PC-9 (cell line): ENCODE measurements at regions not wholly inside any gene's neighbourhood (a gene's known extent, or its start where the extent isn't known, plus 50 kb on each side); places are given as distances from the start of the nearest gene placed in this dataset.

Experiments used
- BruUV-seq: library from RNA; stranded (reverse); fragments of 400-500 nt; replicated peaks from 2 replicates; lab custom pipeline; 2021; lab: Mats Ljungman, UMichigan
- CTCF ChIA-PET: fragments of 300-600 bp; sonication (Branson Sonifier 250); formaldehyde crosslinking; loops from one replicate; lab custom pipeline; 2022; ENCODE audit warnings: antibody characterized with exemption; lab: Charles Lee
- POLR2A ChIA-PET: fragments of 300-600 bp; sonication (Branson Sonifier 250); formaldehyde crosslinking; loops from one replicate; lab custom pipeline; 2022; ENCODE audit warnings: antibody characterized with exemption; ENCODE audit not compliant: unreplicated experiment; lab: Charles Lee
- DNase-seq, 2 experiments: peaks; one replicate each; pipeline versions ENCODE4 v3.0.0 to v3.0.0-alpha.2; 2015 to 2022; ENCODE audit warnings: mixed read lengths in 1 of 2
- H2AFZ ChIP-seq: fragments of 200-600 bp; sonication (generic); 2 replicates; pipeline ENCODE4 v1.8.1; 2017; ENCODE audit warnings: antibody characterized with exemption
- H3F3A ChIP-seq: fragments of 200-600 bp; sonication (generic); 2 replicates; pipeline ENCODE4 v1.8.1; 2017; ENCODE audit warnings: antibody characterized with exemption, mild to moderate bottlenecking, low read depth; ENCODE audit not compliant: insufficient read depth
- H3K27ac ChIP-seq: fragments of 200-600 bp; sonication (generic); 2 replicates; pipeline ENCODE4 v1.6.1; 2016; ENCODE audit warnings: mixed run types
- H3K27me3 ChIP-seq: fragments of 200-600 bp; sonication (generic); 2 replicates; pipeline ENCODE4 v1.6.1; 2016; ENCODE audit warnings: low read depth, mixed run types; ENCODE audit not compliant: insufficient read depth
- H3K36me3 ChIP-seq: fragments of 200-600 bp; sonication (generic); 2 replicates; pipeline ENCODE4 v1.6.1; 2016; ENCODE audit warnings: low read depth, mixed run types
- H3K4me1 ChIP-seq: fragments of 200-600 bp; sonication (generic); replicated peaks from 2 replicates; pipeline ENCODE4 v1.6.1; 2016; ENCODE audit warnings: mixed run types; ENCODE audit not compliant: insufficient read depth
- H3K4me2 ChIP-seq: fragments of 200-600 bp; sonication (generic); 2 replicates; pipeline ENCODE4 v1.6.1; 2017; ENCODE audit warnings: mixed run types
- H3K4me3 ChIP-seq: fragments of 200-600 bp; sonication (generic); 2 replicates; pipeline ENCODE4 v1.6.1; 2016; ENCODE audit warnings: mixed run types
- H3K79me2 ChIP-seq: fragments of 200-600 bp; sonication (generic); 2 replicates; pipeline ENCODE4 v1.6.1; 2017; ENCODE audit warnings: low read depth, mixed run types
- H3K9me2 ChIP-seq: fragments of 200-600 bp; sonication (generic); 2 replicates; pipeline ENCODE4 v1.8.1; 2017; ENCODE audit warnings: mild to moderate bottlenecking; ENCODE audit not compliant: insufficient read depth
- H3K9me3 ChIP-seq: fragments of 200-600 bp; sonication (generic); 2 replicates; pipeline ENCODE4 v1.8.1; 2016; ENCODE audit warnings: low read depth; ENCODE audit not compliant: insufficient read depth
- H4K20me1 ChIP-seq: fragments of 200-600 bp; sonication (generic); 2 replicates; pipeline ENCODE4 v1.8.1; 2017; ENCODE audit not compliant: insufficient read depth
- CTCF ChIP-seq: fragments of 200-600 bp; sonication (generic); conservative IDR thresholded peaks from 2 replicates; pipeline ENCODE4 v1.6.1; 2017; ENCODE audit warnings: mixed run types, antibody characterized with exemption, mild to moderate bottlenecking, moderate library complexity
- EZH2 ChIP-seq: fragments of 200-600 bp; sonication (generic); IDR thresholded peaks from 2 replicates; pipeline ENCODE4 v1.8.0; 2017; ENCODE audit warnings: antibody characterized with exemption, low read depth
- intact Hi-C: fragments of 100-400 bp; cut with micrococcal nuclease; formaldehyde crosslinking; loops from one replicate; pipeline ENCODE4 v1.10.0; 2022; ENCODE audit not compliant: unreplicated experiment

GRCh38 chr6:145277358-145278086 is 457.8 kb downstream of the EPM2A start:
- no peaks in the 10 kb centered on the region for H3K9me2 ChIP-seq
- ChIA-PET POLR2A (no interaction called here), CTCF (no interaction called here)
- H3K27ac ChIP-seq, result no peak overlapping the region
- H3K9me3 ChIP-seq, result no peaks in the 10 kb centered on the region
- no peaks in the 10 kb centered on the region for H4K20me1 ChIP-seq
- DNase-seq, result no peak
- intact Hi-C loops, result no loop called here
- H3F3A ChIP-seq, result no peaks in the 10 kb centered on the region
- no peak overlapping the region for H3K4me2 ChIP-seq
- H3K4me1 ChIP-seq, result no peaks in the 10 kb centered on the region
- no peaks in the 10 kb centered on the region for H3K27me3 ChIP-seq
- H3K36me3 ChIP-seq, result no peaks in the 10 kb centered on the region
- no TSS peak for BruUV-seq
- H2AFZ ChIP-seq, result no peak overlapping the region
- no peaks in the 10 kb centered on the region for H3K79me2 ChIP-seq
- TF ChIP-seq EZH2, result no peak
- no peak for TF ChIP-seq CTCF
- H3K4me3 ChIP-seq, result no peak overlapping the region

GRCh38 chr6:145278163-145278807 is 457.0 kb downstream of the EPM2A start:
- Histone ChIP-seq H3F3A (no peaks in the 10 kb centered on the region), H3K79me2 (no peaks in the 10 kb centered on the region), H3K27me3 (no peaks in the 10 kb centered on the region), H3K9me3 (no peaks in the 10 kb centered on the region), H3K9me2 (no peaks in the 10 kb centered on the region), H3K36me3 (no peaks in the 10 kb centered on the region), H3K27ac (no peak overlapping the region), H3K4me2 (no peak overlapping the region), H3K4me1 (0 out of 2 replicates have a peak, but pooled peaks cover 3% of the 10 kb centered on the region), H3K4me3 (no peak overlapping the region), H4K20me1 (no peaks in the 10 kb centered on the region), H2AFZ (no peak overlapping the region)
- DNase-seq, result no peak
- BruUV-seq, result no TSS peak
- POLR2A ChIA-PET, result no interaction called here
- CTCF ChIA-PET, result no interaction called here
- no peak for TF ChIP-seq EZH2
- no peak for TF ChIP-seq CTCF
- intact Hi-C loops, result no loop called here

DNA sequence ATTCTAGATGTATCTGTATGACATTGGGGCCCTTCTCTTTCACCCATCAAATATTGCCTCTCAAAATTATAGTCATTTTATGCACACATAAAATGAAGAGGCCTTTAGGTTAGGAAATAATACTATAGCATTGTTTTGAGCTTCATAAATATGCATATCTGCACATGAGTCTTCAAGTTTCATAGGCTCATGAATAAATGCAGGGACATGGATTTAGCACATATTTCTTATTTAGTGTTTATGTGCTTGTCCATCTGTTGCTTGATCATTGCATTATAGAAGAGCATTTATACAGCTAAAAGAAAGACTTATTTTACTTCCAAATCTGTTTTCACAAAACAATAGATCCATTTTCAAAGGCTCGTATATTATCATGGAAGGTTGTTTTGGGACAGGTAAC is 455.8 kb downstream of the EPM2A start:
- Histone ChIP-seq H3K79me2 (no peaks in the 10 kb centered on the region), H3K4me1 (0 out of 2 replicates have a peak, but pooled peaks cover 3% of the 10 kb centered on the region), H3K27me3 (no peaks in the 10 kb centered on the region), H2AFZ (no peak overlapping the region), H3K4me2 (no peak overlapping the region), H3F3A (no peaks in the 10 kb centered on the region), H3K9me2 (no peaks in the 10 kb centered on the region), H3K36me3 (no peaks in the 10 kb centered on the region), H3K27ac (no peak overlapping the region), H3K4me3 (no peak overlapping the region), H3K9me3 (no peaks in the 10 kb centered on the region), H4K20me1 (no peaks in the 10 kb centered on the region)
- no TSS peak for BruUV-seq
- ChIA-PET POLR2A (no interaction called here), CTCF (no interaction called here)
- intact Hi-C loops, result no loop called here
- no peak for DNase-seq
- TF ChIP-seq CTCF, result no peak
- TF ChIP-seq EZH2, result no peak
